Activated naive CD4-positive, alpha-beta T cell treated with anti-CD3 and anti-CD28 coated beads, Interleukin-2, amount 50 U/mL, for 16 hours (primary cell): ENCODE measurements at regions not wholly inside any gene's neighbourhood (a gene's known extent, or its start where the extent isn't known, plus 50 kb on each side); places are given as distances from the start of the nearest gene placed in this dataset.
"Not testable (repeated sequence)": the region's sequence is repeated elsewhere in the genome, so short reads cannot be mapped to it uniquely, and the experiment has no call there.

Source experiments
- DNase-seq: peaks from one replicate; pipeline ENCODE4 v3.0.0-alpha.2; 2020

GRCh38 chr5:15383469-15383868 is 116.5 kb upstream of the FBXL7 start:
- no peak for DNase-seq

GRCh38 chr5:15383021-15383420 is 117.0 kb upstream of the FBXL7 start:
- no peak for DNase-seq

- DNase-seq: no peak
These were observed 122.2 kb upstream of the FBXL7 start for GRCh38 chr5:15377573-15378340.

GRCh38 chr5:15376803-15377202 is 123.2 kb upstream of the FBXL7 start:
- DNase-seq: no peak

- no peak for DNase-seq
These were observed 123.9 kb upstream of the FBXL7 start for GRCh38 chr5:15376088-15376487.

GRCh38 chr5:15375559-15375958 is 124.4 kb upstream of the FBXL7 start:
- no peak for DNase-seq

- DNase-seq: no peak
These were observed 125.1 kb upstream of the FBXL7 start for GRCh38 chr5:15374886-15375285.

GRCh38 chr5:15373151-15373550 is 126.8 kb upstream of the FBXL7 start:
- DNase-seq: no peak

- DNase-seq: no peak
These were observed 128.8 kb upstream of the FBXL7 start for GRCh38 chr5:15371184-15371583.

GRCh38 chr5:15368835-15369234 is 131.1 kb upstream of the FBXL7 start:
- DNase-seq: no peak

GRCh38 chr5:15367489-15367888 is 132.5 kb upstream of the FBXL7 start:
- no peak for DNase-seq

GRCh38 chr5:15366676-15367391 is 133.1 kb upstream of the FBXL7 start:
- no peak for DNase-seq

- no peak for DNase-seq
These were observed 134.9 kb upstream of the FBXL7 start for GRCh38 chr5:15365070-15365469.

GRCh38 chr5:15363601-15364000 is 136.4 kb upstream of the FBXL7 start:
- no peak for DNase-seq

- not testable (repeated sequence) for DNase-seq
These were observed 142.9 kb upstream of the FBXL7 start for GRCh38 chr5:15357092-15357453.

GRCh38 chr5:15356308-15357091 is 143.5 kb upstream of the FBXL7 start:
- not testable (repeated sequence) for DNase-seq

GRCh38 chr5:15354021-15354420 is 146.0 kb upstream of the FBXL7 start:
- no peak for DNase-seq

GRCh38 chr5:15353086-15353645 is 146.8 kb upstream of the FBXL7 start:
- DNase-seq: no peak

GRCh38 chr5:15350614-15351013 is 149.4 kb upstream of the FBXL7 start:
- DNase-seq: no peak

GRCh38 chr5:15346738-15347137 is 153.2 kb upstream of the FBXL7 start:
- DNase-seq: no peak

- DNase-seq: no peak
These were observed 155.0 kb upstream of the FBXL7 start for GRCh38 chr5:15344954-15345353.

- no peak for DNase-seq
These were observed 161.4 kb upstream of the FBXL7 start for GRCh38 chr5:15338546-15338945.

GRCh38 chr5:15334551-15335266 is 165.3 kb upstream of the FBXL7 start:
- no peak for DNase-seq
